ENCODE measurements at regions not wholly inside any gene's neighbourhood (a gene's known extent, or its start where the extent isn't known, plus 50 kb on each side); places are given as distances from the start of the nearest gene placed in this dataset.

DNA sequence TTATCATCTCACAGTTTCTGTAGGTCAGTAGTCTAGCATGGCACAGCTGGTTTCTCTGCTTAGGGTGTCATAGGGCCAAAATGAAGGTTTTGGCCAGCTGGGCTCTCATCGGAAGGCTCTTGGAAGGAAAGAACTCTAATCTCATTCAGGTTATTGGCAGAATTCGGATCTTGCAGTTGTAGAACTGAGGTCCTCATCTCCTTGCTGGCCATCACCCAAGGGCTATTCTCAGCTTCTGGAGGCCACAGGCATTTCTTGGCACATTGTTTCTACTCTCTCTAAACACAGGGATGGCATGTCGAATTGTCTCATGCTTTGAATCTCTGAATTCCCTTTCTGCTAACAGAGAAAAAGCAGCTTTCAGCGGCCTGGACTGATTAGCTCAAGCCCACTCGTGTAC lies 258.0 kb upstream of the SMARCA2 start:
- no peak for DNase-seq (ENCODE audit: low read depth)

GRCh38 chr9:1759009-1759408 lies 256.1 kb upstream of the SMARCA2 start:
- no peak for DNase-seq (ENCODE audit: low read depth)

GRCh38 chr9:1759771-1760300 lies 255.3 kb upstream of the SMARCA2 start:
- DNase-seq (ENCODE audit: low read depth): no peak

DNA sequence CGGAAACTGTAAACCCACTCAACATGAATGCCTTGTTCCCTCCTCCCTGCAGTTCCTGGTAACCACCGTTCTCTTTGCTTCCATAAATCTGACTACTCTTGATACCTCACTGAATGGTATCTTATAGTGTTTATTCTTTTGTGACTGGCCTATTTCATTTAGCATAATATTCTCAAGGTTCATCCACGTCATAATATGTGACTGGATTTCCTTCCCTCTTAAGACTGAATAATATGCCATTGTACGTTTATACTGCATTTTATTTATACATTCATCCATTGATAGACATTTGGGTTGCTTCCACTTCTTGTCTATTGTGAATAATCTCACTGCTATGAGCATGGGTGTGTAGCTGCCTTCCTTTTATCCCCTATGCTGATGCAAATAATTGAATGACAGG lies 253.3 kb upstream of the SMARCA2 start:
- no peak for DNase-seq (ENCODE audit: low read depth)

DNA sequence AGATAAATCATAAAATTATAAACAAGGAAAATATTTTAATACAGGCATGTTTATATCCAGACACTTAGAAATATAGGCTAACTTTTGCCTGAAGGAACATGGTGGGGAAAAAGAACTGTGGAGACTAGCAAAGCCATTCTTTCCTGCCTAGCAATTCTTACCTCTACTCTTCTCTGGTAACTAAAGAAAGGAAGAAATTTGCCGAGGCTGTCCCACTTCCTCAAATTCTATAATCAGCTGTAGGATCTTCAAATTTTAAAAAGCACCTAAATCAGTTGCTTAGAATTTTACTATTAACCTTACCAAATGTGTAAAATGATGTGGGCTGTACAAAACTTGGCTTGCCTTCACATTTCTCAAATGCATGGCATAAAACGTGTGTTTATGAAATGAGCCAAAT lies 249.1 kb upstream of the SMARCA2 start:
- no peak for DNase-seq (ENCODE audit: low read depth)

DNA sequence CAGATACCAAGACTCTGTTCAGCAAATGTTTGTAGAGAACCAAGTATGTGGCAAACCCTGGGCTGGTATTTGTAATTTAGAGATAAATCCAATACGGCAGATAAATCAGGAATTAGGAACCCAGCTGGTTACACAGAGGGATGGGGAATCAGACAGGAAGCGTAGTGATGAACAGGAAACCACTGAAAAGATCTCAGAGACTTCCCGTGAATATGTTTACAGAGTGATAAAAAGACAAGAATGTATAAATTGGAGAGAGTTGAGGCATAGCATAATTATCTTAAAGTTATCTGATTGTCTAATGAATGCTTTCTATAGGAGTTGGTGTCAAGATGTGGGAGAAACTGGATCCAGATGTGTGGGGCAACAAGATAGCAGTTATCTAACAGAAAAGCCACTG lies 246.6 kb upstream of the SMARCA2 start:
- no peak for DNase-seq (ENCODE audit: low read depth)

GRCh38 chr9:1771094-1771789 lies 243.9 kb upstream of the SMARCA2 start:
- no peak for DNase-seq (ENCODE audit: low read depth)

DNA sequence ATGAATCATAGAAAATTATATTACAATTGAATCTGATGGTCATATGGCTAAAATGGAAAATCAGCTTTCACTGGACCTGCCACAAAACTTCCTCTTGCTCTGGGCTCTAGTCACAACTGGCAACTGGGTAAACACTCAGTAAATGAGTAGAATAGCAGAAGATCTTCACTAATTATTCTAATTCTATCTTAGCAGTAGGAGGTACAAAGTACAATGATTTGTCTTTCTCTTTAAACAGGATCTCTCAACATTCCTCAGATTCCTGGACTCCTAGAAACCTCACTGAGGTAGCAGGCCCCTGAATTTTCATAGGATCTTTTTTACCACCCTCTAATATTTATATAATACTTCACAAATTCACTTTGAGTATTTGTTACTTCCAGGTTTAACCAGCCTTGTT lies 239.9 kb upstream of the SMARCA2 start:
- DNase-seq (ENCODE audit: low read depth): no peak

DNA sequence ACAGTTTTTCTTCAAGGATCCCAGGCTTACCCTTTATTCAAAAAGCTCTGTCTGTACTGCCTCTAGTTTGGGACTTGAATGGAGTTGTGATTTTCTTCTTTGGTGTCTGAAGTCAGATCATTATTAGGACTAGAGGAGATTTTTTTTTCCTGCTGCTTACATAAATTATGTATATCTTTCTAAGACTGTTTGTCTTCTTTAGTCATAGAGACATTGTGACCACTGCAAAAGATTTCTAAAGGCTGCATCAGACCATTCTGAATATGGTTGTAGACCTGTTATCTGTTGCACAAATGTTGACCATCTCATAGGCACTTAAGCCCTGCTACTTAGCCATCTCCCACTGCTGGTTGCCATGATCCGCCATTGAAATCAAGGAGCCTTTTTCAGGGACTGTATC lies 238.5 kb upstream of the SMARCA2 start:
- DNase-seq (ENCODE audit: low read depth): no peak

DNA sequence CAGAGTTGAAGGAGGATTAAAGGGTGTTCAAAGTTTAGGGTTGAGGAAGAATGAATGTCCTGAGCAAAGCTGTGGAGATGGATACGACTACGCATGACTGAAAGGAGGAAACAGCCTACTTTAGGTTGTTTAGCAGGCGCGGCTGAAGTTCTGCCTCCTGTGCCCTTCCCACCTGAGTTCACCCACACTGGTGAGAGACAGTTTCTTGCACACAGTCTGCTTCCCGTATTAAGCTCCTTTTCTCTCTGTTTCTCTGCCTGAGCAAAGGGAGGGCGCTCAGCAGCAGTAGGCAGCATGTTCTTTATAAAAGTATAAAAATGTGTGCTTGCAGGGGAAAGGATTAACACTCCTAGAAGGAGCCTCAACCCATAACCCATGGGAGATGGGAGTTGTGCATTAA lies 224.0 kb upstream of the SMARCA2 start:
- no peak for DNase-seq (ENCODE audit: low read depth)

DNA sequence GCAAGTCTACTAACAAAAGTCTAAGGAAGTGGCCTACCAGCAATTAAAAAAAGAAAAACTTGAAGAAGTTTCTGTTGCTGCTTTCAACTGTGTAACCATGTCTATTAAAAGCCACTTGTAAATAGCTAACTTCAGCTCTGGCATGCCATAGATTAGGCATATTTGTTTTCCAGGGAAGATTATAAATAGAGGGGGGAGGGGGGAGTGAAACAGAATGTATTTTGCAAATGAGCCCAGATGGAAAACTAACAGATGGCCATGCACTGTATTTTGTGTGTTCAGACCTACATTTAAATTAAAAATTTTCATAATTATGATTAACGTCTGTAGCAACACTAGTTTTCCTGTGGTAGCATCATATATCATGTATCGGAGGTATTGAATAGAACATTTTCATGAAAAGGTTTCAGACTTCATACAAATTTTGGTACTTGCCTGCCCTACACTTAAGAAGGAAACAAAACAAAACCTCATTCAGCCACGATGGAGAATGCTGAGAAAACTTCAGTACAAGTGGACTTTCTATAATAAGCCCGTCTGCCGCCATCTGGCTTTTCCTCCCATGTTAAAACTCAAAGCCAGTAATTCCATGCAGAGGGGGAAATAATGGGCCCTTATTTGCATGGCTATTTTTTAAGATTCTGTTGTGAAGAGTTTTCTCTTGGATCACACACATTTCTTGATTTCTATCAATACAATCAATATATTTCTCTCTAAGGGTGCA lies 220.4 kb upstream of the SMARCA2 start:
- DNase-seq (ENCODE audit: low read depth): no peak

- no peak for DNase-seq (ENCODE audit: low read depth)
These were observed 210.8 kb upstream of the SMARCA2 start for GRCh38 chr9:1804128-1804865.

DNA sequence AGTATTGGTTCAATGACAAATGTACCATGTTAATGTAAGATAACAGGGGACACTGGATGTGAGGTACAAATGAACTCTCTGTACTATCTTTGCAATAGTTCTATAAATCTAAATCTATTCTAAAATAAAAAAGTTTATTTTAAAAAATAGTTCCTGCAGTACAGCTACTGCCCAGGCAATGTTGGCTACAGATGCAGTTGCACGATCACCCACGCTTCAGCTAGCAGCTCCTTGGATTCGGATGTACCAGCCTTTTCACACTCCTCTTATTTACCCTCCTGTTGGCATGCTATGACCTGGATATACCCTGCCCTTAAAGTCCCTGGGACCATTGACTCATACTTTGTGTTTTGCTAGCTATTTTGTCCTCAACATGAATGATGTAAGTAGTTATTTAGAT lies 185.4 kb upstream of the SMARCA2 start:
- DNase-seq (ENCODE audit: low read depth): no peak

DNA sequence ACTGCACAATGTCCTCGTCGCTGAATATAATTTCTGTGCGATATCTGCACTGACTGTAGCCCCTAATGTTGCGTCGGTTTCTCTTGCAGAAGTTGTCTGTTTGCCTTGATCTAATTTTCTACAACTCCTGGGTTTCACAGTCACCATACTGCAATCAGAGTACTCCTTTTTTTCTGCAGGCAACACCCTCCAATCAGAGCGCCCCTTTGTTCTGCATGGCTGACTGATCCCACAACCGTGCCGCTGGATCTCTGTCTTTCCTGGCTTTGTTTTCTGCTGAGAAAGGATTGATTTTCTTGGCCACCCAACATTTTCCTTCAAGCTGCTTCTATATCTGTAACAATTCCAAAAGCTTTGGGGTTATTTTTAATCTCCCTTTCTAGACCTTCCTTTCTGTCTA lies 182.2 kb upstream of the SMARCA2 start:
- DNase-seq (ENCODE audit: low read depth): no peak

DNA sequence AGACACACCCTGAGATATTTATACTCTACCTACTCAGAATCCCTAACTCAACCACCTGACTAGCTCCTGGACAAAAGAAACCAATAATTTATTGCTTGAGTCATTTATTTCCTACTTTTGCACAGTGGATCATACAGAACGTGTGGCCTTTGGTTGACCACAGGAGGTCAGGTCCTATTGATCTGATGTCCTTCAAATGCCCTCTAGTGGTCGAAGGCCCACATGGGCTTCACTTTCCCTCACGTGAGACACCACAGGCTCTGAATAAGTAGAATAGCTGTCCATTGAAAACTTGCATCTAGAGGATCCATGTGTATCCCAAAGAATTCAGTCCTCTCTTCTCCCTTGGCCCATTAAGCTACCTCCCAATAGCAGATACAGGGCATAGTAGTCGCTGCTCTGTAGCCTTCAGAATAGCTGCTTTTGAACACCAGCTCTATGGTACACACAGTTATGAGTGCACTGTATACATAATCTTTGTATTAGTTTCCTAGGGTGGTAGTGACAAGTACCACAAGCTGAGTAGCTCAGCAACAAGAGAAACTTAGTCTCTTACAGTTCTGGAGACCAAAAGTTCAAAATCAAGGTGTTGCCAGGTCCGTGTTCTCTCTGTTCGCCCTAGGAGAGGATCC lies 177.6 kb upstream of the SMARCA2 start:
- no peak for DNase-seq (ENCODE audit: low read depth)

DNA sequence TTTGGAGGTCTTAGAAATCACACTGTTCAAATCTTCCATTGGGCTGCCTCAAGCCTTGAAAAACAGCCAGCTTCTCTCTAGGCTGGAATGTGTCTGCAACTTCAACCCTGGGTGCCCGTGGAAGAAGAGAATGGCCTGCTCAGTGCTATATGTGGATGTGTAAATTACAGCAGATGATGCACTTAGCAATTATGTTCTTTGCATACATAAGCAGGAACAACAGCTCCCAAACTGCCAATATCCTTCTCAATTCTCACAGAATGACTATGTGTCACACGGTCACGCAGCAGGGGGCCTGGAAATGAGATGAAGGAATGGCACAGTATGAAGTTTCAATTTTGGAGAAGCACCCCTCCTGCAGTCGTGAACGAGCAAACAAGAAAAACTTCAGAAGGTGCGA lies 175.2 kb upstream of the SMARCA2 start:
- no peak for DNase-seq (ENCODE audit: low read depth)

DNA sequence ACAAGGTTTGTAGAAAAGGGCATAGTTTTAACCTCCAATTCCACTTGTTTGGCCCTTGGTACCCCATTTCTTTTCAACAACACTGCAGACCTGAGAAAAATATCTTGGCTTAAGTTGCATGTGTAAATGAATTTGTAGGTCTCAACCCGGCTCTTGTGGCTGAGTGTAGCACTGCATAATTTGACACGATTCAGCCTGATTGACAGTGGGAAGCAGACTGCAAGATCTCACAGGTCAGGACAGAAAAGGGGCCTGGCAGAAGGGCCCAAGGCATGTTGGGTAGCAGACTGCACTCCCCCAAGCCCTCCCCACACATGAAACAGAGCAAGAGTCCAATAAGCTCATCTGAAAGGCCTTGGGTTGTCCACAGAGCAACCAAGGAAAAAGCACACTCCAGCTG lies 169.7 kb upstream of the SMARCA2 start:
- DNase-seq (ENCODE audit: low read depth): no peak

DNA sequence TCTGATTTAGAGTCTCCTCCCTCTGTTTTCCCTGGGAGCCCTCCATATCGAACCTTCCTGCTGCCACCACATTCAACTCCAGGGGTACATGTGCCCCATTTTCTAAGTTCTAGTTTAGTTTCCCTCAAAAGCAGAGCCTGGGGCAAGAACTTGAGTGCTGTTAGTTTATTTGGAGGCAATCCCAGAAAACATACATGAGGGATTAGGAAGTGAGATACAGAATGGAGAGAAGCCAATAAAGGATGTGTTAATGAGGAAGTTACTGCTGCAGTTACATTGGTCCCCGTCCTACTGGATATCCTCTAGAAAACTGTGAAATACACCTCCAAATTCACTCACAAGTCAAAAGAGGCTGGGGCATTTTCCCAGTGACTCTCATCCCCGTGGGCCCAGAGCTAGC lies 159.4 kb upstream of the SMARCA2 start:
- no peak for DNase-seq (ENCODE audit: low read depth)

DNA sequence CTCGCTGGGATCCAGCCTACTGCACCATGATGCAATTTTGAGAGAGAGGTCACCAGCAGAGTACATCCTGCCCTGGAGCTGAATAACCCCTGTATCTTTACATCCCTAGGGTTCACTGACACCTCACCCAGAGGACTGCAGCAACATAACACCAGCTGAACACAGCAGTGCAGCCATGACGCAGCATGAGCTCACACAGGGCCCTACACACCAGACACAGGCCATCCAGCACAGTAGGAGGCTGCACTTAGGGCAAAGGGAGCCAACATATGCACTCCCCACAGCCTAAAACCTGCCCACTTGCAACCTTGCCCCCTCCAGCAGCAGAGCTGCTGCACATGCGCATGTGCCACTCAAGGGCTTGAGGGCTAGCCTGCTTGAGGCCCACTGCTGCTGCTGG lies 157.3 kb upstream of the SMARCA2 start:
- DNase-seq (ENCODE audit: low read depth): no peak

- no peak for DNase-seq (ENCODE audit: low read depth)
These were observed 145.3 kb upstream of the SMARCA2 start for GRCh38 chr9:1869843-1870242.

GRCh38 chr9:1870915-1871314 lies 144.2 kb upstream of the SMARCA2 start:
- DNase-seq (ENCODE audit: low read depth): no peak

DNA sequence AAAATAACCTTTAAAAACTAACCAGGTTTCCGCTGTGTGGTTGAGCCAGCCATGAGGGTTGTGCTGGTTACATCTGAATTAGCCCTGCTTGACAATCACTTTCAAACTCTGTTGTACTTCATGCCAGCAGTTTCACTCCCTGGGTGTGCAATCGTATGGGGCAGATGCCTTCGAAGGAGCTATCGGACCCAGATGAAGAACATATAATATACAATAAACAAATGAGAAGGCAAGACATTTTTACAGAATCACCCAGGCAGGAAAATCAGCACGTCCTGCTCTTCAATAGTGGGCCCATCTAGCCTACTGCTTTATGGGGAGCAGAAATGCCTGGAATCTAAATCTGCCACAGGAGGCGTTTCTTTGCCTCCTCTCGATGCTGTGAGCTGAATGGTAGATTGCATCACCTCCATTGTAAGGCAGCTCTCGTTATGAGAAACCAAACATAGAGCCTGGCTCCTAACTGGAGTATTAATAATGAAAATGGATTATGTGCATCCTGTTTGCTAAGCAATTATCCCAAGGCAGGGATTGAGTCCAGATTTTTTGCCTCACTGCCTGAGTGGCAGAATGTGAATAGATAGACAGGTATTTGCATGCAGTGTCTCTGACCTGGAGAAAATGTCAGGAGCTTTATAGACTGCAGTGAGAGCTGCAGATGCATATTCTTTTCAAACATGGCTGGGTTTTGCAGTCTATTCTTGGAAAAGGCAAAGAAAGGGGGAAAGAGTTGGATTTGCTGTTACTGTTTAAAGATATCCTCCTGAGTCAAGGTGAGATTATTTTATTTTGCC lies 143.3 kb upstream of the SMARCA2 start:
- no peak for DNase-seq (ENCODE audit: low read depth)

All from T follicular helper cell (primary cell).